ENCODE measurements at regions not wholly inside any gene's neighbourhood (a gene's known extent, or its start where the extent isn't known, plus 50 kb on each side); places are given as distances from the start of the nearest gene placed in this dataset.

- TF ChIP-seq CTCF (conservative IDR thresholded peaks at IDR 0.05; ENCODE audit: low read depth) = no peak
- CTCF ChIA-PET = interaction anchor here (2.2 kb wide), 1 partner anchor 454 kb away, joined by 5 read pairs; no protein-coding TSS in a partner anchor
- DNase-seq (ENCODE audit: low spot score) = no peak
- POLR2A ChIA-PET (ENCODE audit: low non-redundant PET) = no interaction called here
- H3K27ac ChIP-seq = no peak overlapping the region
Measured at GRCh38 chr16:86063760-86064405, 164.9 kb downstream of the IRF8 start.

- no peak overlapping the region for H3K27ac ChIP-seq
- no peak for DNase-seq (ENCODE audit: low spot score)
- no peak for TF ChIP-seq CTCF (conservative IDR thresholded peaks at IDR 0.05; ENCODE audit: low read depth)
- CTCF ChIA-PET = interaction anchor here (2.2 kb wide), 1 partner anchor 453 kb away, joined by 5 read pairs; no protein-coding TSS in a partner anchor
- POLR2A ChIA-PET (ENCODE audit: low non-redundant PET) = no interaction called here
Measured at GRCh38 chr16:86064431-86065250, 165.7 kb downstream of the IRF8 start.

GRCh38 chr16:86065711-86066110, 166.7 kb downstream of the IRF8 start:
- POLR2A ChIA-PET (ENCODE audit: low non-redundant PET) = no interaction called here
- TF ChIP-seq CTCF (conservative IDR thresholded peaks at IDR 0.05; ENCODE audit: low read depth) = no peak
- no peak overlapping the region for H3K27ac ChIP-seq
- no peak for DNase-seq (ENCODE audit: low spot score)
- CTCF ChIA-PET = interaction anchor here (2.2 kb wide), 1 partner anchor 452 kb away, joined by 5 read pairs; no protein-coding TSS in a partner anchor

- no peak overlapping the region for H3K27ac ChIP-seq
- TF ChIP-seq CTCF (conservative IDR thresholded peaks at IDR 0.05; ENCODE audit: low read depth) = no peak
- CTCF ChIA-PET = interaction anchor here (0.6 kb wide), 2 partner anchors 451 to 871 kb away, joined by 3 read pairs; no protein-coding TSS in a partner anchor
- POLR2A ChIA-PET (ENCODE audit: low non-redundant PET) = no interaction called here
- DNase-seq (ENCODE audit: low spot score) = no peak
Measured at GRCh38 chr16:86066811-86067210, 167.8 kb downstream of the IRF8 start.

GRCh38 chr16:86067516-86067915, 168.6 kb downstream of the IRF8 start:
- H3K27ac ChIP-seq = no peak overlapping the region
- ChIA-PET CTCF (interaction anchor here (0.6 kb wide), 1 partner anchor 450 kb away, joined by 3 read pairs; no protein-coding TSS in a partner anchor), POLR2A (ENCODE audit: low non-redundant PET) (no interaction called here)
- DNase-seq (ENCODE audit: low spot score) = no peak
- TF ChIP-seq CTCF (conservative IDR thresholded peaks at IDR 0.05; ENCODE audit: low read depth) = no peak

- ChIA-PET CTCF (no interaction called here), POLR2A (ENCODE audit: low non-redundant PET) (no interaction called here)
- H3K27ac ChIP-seq = no peak overlapping the region
- no peak for DNase-seq (ENCODE audit: low spot score)
- TF ChIP-seq CTCF (conservative IDR thresholded peaks at IDR 0.05; ENCODE audit: low read depth) = no peak
Measured at GRCh38 chr16:86067936-86068335, 169.0 kb downstream of the IRF8 start.
